Fibroblast of gingiva (primary cell): ENCODE measurements at regions not wholly inside any gene's neighbourhood (a gene's known extent, or its start where the extent isn't known, plus 50 kb on each side); places are given as distances from the start of the nearest gene placed in this dataset.

Experiments
- DNase-seq: peaks from one replicate; pipeline ENCODE4 v3.0.0-alpha.2; 2011; ENCODE audit warnings: low read depth

DNA sequence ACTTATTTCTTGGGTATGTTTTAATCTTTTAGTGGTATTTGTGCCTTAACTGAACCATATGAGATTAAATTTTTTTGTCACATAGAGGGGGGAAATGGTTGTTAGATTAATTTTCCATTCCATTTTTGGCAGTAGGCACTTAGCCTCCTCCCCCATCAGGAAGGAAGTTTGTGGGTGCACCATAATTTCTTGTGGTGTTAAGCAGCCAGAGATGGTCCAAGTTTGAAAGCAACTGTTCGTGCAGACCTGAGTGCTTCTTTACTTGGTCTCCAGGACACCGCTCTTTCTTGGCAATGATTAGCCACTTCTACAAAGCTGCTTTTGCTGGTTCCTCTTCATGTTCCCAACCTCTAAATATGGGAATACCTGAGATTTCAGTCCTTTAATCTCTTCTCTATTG lies 92.7 kb upstream of the RPL34 start:
- DNase-seq = no peak

DNA sequence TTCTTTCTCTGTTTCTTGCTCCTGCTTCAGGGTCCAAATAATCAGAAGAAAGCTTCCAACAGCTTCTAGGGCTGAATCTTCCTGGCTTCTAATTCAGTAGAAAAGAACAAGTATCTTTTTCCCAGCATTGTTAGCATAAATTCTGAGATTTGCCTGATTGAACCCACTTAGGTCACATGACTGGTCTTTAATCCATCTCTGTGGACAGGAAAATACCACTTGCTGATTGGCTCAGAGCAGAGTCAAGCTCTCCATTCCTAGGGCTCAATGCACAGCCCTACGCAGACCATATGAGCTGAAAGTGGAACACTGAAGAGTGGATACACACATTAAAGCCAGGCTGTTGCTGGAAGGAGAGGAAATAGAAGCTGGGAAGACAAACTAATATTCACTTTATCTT lies 99.6 kb upstream of the RPL34 start:
- no peak for DNase-seq

DNA sequence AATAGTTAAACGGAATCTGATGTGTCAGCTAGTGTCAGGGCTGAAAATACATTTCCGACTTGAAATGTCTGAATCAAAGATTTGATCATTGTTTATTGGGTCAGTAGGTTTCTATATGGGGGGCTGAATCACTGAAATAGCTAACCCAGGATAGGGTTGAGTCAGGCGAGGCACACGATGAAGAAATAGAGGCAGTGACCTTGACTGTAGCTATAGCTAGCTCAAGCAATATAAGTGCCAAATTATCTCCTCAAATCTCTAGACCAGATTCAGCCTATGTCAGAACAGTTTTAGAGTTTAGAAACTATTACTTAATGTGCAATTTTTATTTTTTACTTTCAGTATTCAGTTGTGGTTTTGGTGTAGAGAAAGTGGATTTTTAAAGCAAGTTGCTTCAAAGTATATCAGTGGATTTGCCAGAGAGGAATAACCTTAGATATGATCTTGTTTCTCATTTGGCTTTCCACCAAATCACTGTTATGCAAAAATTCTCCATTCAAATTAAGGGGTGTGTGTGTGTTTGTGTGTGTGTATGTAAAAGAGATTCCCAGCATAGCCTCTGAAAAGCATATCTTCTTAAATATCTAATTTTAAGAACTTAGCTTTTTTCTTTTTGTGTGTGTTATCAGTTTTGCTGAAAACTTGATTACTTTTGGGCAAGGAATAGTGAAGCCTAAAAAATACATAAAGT lies 100.3 kb upstream of the RPL34 start:
- no peak for DNase-seq

DNA sequence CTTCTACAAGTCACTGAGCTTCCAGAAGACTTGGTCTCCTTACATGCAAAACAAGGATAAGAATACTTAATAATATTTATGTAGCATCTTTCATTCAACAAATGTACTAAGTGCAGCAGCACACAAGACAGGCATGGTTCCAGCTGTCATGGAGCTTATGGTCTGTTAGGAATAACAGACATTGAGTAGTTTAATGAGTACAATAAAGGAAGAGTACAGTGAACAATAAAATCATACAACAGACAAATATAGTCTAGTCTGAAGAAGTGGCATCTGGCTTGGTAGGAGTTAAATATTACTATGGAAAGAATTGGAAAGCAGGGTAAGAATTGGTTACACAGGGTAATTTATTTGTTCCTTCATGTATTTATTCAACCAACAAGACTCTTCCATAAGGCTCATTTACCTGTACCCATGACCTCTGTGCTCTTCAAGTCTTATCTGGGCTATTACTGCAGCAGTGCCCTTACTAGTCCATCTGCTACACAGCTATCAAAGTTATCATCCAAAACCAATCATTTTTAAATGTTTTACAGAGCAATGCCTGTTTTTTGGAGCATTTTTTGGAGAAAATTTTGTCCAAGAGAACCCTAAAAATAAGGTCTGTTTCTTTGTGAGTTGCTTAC lies 101.1 kb upstream of the RPL34 start:
- DNase-seq = no peak

DNA sequence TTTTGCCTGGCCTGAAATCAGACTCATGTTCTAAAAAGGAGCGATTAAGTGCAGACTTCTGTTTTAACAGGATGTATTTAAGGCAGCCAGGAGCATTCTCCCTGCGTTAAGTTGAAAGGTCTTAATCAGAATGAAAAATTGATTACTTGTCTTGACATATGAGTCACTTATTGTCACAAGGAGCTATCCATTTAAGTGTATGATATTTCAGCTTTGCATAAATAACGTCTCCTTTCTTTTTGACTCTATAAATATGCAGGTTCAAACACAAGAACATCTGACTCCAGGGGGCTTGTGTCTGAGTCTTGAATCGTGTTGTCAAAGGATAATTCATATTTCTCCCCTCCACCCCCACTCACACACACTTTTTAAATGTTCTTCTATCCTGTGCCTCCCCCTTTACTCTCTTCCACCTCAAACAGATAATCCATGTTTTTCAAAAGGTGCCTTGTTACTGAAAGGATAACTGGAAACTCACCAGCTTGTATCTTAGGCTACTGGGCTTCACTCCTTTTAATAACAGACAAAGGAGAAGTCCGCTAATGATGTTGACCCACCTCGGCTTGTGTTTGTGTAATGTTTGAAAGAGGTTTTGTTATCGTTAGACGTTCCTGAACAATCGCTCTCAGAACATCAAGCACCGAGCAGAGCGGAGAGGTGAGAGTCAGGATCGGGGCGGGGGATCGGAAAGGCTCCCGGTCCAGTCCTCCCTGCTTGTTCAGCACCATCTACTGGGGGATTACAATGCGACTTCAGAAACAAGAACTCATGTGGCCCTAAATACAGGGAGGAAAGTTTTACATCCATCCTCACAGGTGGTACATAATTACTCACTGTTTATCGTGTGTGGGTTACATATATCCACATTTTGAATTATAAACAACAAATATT lies 107.5 kb upstream of the RPL34 start:
- peak; percentile 12 for DNase-seq

DNA sequence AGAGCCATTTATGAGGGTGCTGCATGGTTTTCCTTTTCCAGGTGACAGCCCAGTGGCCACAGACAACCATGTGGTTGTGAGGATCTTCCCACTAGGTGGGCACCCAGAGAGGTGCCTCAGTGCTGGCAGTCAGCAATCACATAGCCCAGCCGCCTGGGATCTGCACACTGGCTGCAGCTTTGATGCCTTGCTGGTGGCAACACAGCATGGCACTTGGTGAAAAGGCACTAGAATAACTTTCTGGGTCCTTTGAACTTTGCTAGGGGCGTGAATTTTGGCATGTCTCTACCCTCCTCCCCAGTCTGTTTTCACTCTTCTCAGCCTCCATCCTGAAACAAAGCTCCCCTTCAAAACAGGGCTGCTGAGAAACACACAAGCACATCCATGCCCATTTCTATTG lies 108.8 kb upstream of the RPL34 start:
- DNase-seq = no peak

DNA sequence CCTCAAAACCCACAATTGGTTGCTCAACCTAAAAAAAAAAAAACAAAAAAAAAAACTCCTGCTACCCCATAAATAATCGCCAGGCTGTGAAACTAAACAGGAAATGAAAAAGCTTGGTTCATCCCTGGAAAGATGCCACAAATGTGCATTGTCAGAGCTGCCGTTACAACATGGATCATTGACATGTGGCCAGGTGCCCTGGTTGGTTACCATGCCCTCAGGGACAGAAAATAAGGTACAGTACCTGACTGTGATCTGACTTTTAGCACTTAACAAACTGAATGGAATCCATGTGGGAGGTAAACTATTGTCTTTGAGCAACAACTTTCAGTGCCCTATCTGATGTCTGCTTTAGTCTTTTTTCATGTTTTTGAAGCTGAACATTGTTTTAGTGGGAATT lies 118.0 kb upstream of the RPL34 start:
- DNase-seq = no peak

DNA sequence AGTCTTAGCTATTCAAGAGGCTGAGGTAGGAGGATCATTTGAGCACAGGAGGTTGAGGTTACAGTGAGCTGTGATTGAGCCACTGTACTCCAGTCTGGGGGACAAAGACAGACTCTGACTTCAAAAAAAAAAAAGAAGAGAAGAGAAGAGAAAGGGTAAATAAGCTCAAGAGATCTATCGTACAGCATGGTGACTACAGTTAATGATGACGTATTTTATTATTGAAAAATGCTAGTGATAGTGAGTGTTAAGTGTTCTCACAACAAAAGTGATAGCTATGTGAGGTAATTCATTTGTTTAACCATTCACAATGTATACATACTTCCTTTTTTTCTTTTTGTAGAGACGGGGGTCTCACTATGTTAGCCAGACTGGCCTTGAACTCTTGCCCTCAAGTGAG lies 121.5 kb upstream of the RPL34 start:
- no peak for DNase-seq

DNA sequence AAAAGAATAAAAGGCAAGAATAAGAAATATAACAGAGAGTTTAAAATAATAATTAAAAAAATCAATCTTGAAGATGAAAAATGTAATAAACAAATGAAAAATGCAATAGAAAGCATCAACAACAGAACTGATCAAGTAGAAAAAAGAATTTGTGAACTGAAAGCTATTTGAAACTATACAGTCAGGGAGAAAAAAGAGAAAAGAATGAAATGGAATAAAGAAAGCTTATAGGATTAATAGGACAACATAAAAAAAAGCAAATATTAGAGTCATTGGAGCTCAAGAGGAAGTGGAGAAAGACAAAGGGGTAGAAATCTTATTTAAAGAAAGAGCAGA lies 126.8 kb upstream of the RPL34 start:
- no peak for DNase-seq

DNA sequence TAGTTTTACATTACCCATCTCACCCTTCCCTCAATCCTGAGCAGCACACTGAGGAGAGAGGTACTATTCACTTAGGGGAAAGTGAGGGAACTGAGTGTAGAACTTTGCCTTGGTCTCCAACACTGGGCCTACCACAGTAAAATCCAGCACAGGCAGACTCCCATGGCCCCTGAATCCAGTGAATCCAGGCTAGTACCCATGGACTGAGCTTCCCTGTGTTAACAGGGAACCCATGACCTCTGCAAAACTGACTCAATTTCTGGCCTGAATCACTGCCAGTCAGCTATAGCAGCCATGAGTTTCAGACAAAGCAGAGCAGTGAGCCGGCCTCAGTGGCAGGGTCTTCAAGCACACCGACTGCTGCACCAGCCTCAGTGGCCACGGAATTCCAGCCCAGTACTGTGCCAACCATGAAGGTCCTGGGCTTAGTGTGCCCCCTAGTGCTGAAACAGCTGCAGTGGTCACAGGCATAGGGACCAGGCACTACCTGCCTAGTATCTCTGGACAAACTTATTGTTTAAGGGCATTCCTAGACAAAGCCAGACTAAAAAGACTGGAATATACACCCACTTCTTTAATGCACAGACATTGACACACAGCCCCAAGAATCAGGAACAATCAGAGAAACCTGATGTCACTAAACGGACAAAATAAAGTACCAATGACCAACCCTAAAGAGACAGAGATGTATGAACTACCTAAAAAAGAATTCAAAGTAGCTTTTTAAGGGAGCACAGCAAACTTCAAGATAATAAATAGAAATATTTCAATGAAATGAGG lies 127.4 kb upstream of the RPL34 start:
- no peak for DNase-seq

DNA sequence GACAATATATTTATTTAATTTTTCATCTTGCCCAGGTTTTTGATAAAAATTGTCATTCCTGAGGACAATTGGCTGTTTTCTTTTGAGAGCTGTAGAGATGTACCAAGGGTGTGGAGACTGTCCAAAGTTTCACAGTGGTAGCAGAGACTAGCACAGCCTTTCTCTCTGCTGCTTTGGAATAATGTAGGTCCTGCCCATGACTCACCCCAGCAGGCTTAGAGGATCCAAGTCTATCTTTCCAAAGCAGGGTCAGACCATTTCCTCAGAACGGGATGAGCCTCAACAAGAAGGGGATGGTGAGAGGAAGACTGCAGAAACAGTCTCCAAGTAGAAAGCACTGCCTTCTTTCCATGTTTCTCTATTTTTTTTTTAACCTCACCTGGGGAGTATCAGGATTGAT lies 131.5 kb upstream of the RPL34 start:
- no peak for DNase-seq

DNA sequence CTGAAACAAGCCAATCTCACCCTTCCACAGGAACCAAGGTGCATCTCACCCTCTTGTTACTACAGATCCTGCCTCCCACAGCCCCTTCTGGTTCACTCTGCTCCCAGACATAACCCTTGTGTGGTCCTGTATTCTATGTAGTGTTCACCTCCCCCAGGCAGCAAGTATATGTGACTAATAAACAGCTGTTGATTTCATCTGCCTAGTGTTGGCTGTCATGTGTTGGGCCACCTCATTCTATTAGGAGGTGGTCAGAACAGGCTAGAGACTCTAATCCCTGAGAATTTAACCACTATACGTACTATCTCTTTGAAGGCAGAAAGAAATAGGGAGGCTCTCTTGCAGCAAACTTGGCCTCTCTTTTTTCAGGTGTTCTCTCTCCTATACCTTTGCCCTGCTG lies 134.3 kb upstream of the RPL34 start:
- DNase-seq = no peak

DNA sequence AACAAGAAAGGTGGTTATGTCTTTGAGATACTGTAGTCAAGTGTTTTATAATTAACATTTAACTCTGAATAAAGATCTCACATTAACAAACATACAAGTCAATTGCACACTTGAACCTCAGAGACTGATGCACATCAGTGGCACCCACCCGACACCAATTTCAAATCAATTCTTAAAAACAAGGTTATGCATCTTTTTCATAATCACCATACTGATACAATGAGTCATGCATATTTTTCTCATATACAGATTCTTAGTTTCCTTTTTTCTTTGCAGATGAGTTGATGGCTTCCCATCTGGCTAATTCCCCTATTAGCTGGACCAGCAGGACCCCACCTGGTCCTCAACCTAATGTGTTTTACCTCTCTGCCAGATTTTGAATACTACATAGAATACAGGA lies 136.2 kb upstream of the RPL34 start:
- no peak for DNase-seq

DNA sequence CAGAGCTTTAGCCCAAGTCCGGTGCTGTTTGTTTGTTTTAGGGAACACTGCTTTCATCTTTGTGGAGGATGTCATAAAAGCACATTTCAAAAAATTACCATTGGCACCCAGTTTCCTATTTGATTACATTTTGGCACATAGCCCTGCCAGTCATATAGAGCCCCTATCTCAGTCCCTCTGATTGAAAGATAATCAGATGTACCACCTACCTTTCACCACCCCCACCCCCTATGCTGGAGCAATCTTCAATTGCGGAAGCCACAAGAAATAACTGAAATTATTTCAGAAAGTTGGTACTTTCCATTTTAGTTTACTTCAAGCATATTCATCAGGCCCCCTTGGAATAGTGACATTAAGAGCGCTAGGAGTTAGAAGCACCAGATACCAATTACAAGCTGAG lies 136.7 kb upstream of the RPL34 start:
- no peak for DNase-seq

DNA sequence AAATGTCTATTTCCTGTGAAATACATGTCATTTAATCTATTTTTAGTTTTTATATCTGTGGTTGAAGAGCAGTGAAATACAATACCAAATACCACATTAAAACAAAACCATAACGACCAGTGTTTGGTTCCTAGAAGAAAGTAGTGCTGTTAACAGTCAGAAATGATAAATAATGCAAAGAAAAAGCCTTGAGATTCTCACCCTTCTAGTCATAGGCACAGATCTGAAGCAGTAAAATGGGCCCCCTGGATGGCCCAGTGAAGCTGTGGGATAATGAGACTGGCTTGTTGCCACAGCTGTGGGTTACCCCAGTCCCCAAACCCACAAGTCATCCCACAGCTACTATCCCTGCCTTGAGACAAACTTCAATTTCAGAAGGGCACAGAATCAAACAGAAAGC lies 137.3 kb upstream of the RPL34 start:
- DNase-seq = no peak

DNA sequence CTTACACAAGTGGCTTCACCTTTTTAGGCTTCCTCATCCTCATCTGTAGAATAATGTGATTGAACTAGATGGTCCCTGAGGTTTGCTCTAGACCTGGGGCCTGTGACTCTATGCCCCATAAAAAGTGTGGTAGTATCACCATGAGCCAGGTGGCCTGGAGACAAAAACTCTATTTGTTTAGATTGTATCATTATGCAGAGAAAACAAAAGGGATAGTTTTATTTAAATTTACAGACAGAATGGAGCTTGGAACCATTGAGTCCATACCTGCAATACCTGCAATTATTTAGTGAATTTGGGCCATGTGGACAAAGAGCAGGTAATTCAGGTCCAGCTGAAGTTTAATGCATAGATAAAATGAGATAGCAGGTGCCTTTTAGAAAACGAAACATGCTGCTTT lies 139.5 kb upstream of the RPL34 start:
- no peak for DNase-seq

DNA sequence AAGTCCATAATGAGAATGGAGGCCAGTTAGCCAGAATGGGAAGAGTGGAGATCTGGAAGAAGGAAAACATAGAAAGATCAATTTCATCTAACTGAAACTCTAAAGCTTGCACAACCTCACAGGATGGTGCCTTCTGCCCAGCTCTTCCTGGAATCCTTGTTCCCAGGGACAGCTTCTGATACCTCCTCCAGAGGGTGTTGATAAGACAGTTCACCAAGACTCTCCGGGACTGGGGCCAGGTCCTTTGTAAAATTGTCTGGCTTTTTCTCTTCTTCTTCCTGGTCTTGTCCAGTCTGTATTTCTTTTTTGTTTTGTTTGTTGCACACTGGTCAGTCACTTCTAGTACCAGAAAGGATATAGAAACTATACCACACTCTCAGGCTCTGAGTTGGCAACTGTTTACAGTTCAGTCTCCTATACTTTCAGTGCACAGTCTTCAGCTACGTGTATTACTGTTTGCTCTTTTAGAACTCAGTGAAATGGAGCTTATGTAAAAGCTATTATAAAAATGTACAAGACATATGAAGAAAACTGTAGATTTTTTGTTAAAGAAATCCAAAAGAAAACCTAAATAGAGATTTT lies 142.8 kb upstream of the RPL34 start:
- DNase-seq = no peak

DNA sequence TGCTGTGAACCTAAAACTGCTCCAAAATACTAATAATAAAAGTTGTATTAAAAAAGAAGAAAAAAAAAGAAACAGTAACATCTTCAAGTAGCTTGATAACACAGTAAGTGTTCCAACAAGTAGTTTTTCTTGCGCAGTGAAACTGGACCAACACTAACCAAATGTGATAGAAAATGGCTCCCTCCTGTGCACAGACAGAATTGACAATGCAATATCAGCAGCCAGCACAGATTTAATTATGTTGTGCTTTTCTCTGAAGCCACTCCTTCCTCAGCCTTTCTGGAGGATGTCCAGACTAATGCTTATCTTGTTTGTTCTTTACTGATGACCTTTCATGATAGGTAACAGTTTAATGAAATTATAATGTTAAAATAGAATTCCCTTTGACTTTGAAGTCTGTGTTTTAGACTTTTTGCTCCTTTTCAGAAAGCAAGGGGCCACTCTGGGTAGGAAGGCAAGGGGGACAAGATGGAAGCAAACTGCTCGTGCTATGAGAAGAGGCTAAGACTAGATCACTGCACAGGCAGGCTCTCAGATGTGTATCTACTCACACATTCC lies 147.1 kb upstream of the RPL34 start:
- no peak for DNase-seq

DNA sequence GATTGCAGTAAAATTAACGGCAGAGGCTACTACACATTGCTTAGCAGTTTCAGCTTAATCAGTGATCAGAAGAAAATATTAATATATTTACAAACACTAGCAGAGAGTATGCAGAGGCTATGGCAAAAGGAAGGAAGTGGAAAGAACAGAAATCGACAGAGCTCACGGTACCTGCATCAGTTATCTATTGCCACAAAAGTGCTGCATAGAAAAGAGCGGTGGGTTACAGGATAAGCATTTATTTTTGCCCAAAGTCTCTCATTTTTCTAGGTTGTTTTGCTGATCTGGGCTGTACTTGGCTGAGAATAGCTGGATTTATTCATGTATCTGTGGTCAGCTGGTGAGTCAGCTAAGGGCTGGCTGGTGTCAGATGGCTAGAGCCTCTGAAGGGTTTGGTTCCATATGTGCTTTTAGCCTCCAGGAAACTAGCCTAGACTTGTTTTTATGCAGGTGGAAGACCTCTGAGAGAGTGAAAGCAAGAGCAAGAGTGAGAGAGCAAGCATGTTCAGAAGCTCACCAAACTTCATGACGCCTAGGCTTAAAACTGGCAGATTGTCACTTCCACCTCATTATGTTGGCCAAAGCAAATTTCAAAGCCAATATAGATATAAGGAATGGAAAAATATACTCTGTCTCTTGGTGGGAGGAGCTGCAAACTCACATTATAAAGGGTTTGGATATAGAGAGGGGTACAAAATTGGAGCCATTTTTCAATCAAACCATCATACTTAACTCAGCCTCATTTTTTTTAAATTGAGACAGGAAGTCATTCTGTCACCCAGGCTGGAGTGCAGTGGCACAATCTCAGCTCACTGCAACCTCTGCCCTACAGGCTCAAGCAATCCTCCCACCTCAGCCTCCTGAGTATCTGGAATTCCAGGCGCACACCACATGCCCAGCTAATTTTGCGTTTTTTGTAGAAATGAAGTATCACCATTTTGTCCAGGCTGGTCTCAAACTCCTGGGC lies 153.2 kb upstream of the RPL34 start:
- DNase-seq = peak; percentile 39

DNA sequence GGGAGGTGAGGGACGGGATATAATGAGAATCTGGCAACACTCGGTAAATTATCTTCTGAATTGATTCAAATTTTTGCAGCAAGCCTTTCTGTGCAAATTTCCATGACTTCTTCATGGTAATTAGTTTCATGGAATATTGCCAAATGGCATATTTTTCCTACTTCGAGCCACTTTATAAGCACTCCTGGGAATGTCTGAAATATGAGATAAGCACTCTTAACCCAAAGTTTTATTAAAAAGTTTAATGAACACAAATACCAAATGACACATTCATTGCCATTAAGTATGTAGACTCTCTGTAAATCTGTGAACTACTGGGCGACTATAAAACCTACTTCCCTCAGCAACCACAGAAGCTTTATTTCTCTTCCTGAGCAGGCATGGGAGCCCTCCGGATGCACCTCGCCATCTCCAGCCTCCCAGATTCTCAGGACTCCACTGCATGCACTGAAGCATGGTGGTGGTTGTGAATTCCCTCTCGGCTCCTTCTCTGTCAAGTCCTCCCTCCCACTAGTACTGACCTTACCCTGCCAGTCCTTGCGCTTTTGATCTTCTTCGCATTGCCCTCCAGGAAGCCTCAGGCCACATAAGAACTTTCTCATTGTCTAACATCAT lies 154.4 kb upstream of the RPL34 start:
- no peak for DNase-seq
